ENCODE measurements at regions not wholly inside any gene's neighbourhood (a gene's known extent, or its start where the extent isn't known, plus 50 kb on each side); places are given as distances from the start of the nearest gene placed in this dataset.

- no peaks in the 10 kb centered on the region for H3K36me3 ChIP-seq
- DNase-seq: no peak
- no peak overlapping the region for H3K4me3 ChIP-seq
Measured at GRCh38 chrX:147646949-147647723, 264.6 kb upstream of the FMR1 start.

GRCh38 chrX:147675819-147676218 lies 235.9 kb upstream of the FMR1 start:
- no peaks in the 10 kb centered on the region for H3K9me3 ChIP-seq
- H3K4me3 ChIP-seq: no peak overlapping the region
- H3K27me3 ChIP-seq: no peaks in the 10 kb centered on the region
- H3K36me3 ChIP-seq: no peaks in the 10 kb centered on the region
- DNase-seq: no peak

More at GRCh38 chrX:147646949-147647723, 264.6 kb upstream of the FMR1 start:
- H3K27me3 ChIP-seq: no peaks in the 10 kb centered on the region
- H3K9me3 ChIP-seq: no peaks in the 10 kb centered on the region

- Histone ChIP-seq H3K27me3 (no peaks in the 10 kb centered on the region), H3K9me3 (no peaks in the 10 kb centered on the region), H3K36me3 (no peaks in the 10 kb centered on the region), H3K4me3 (no peak overlapping the region)
- peak; percentile 45 for DNase-seq
Measured at GRCh38 chrX:147679356-147680005, 232.2 kb upstream of the FMR1 start.

GRCh38 chrX:147680251-147680650 lies 231.5 kb upstream of the FMR1 start:
- no peak for DNase-seq
- Histone ChIP-seq H3K36me3 (no peaks in the 10 kb centered on the region), H3K4me3 (no peak overlapping the region), H3K9me3 (no peaks in the 10 kb centered on the region), H3K27me3 (no peaks in the 10 kb centered on the region)

- Histone ChIP-seq H3K4me3 (no peak overlapping the region), H3K9me3 (no peaks in the 10 kb centered on the region), H3K36me3 (no peaks in the 10 kb centered on the region), H3K27me3 (no peaks in the 10 kb centered on the region)
- DNase-seq: no peak
Measured at GRCh38 chrX:147693511-147693910, 218.2 kb upstream of the FMR1 start.

GRCh38 chrX:147699061-147699460 lies 212.7 kb upstream of the FMR1 start:
- Histone ChIP-seq H3K4me3 (no peak overlapping the region), H3K36me3 (no peaks in the 10 kb centered on the region), H3K27me3 (no peaks in the 10 kb centered on the region), H3K9me3 (no peaks in the 10 kb centered on the region)
- DNase-seq: no peak

GRCh38 chrX:147710301-147710700 lies 201.4 kb upstream of the FMR1 start:
- no peaks in the 10 kb centered on the region for H3K27me3 ChIP-seq
- no peak for DNase-seq
- H3K36me3 ChIP-seq: no peaks in the 10 kb centered on the region
- no peaks in the 10 kb centered on the region for H3K9me3 ChIP-seq
- no peak overlapping the region for H3K4me3 ChIP-seq

- DNase-seq: no peak
- Histone ChIP-seq H3K36me3 (no peaks in the 10 kb centered on the region), H3K27me3 (no peaks in the 10 kb centered on the region), H3K4me3 (no peak overlapping the region), H3K9me3 (no peaks in the 10 kb centered on the region)
Measured at GRCh38 chrX:147733369-147733768, 178.3 kb upstream of the FMR1 start.

GRCh38 chrX:147735364-147735763 lies 176.4 kb upstream of the FMR1 start:
- Histone ChIP-seq H3K4me3 (no peak overlapping the region), H3K27me3 (no peaks in the 10 kb centered on the region), H3K36me3 (no peaks in the 10 kb centered on the region), H3K9me3 (no peaks in the 10 kb centered on the region)
- no peak for DNase-seq

- no peaks in the 10 kb centered on the region for H3K36me3 ChIP-seq
- H3K27me3 ChIP-seq: no peaks in the 10 kb centered on the region
- DNase-seq: no peak
- no peaks in the 10 kb centered on the region for H3K9me3 ChIP-seq
- no peak overlapping the region for H3K4me3 ChIP-seq
Measured at GRCh38 chrX:147736045-147736444, 175.7 kb upstream of the FMR1 start.

GRCh38 chrX:147737690-147738089 lies 174.0 kb upstream of the FMR1 start:
- no peak for DNase-seq
- Histone ChIP-seq H3K27me3 (no peaks in the 10 kb centered on the region), H3K4me3 (no peak overlapping the region), H3K36me3 (no peaks in the 10 kb centered on the region), H3K9me3 (no peaks in the 10 kb centered on the region)

- no peak for DNase-seq
- Histone ChIP-seq H3K36me3 (no peaks in the 10 kb centered on the region), H3K27me3 (no peaks in the 10 kb centered on the region), H3K9me3 (no peaks in the 10 kb centered on the region), H3K4me3 (no peak overlapping the region)
Measured at GRCh38 chrX:147738265-147738664, 173.5 kb upstream of the FMR1 start.

GRCh38 chrX:147739196-147739595 lies 172.5 kb upstream of the FMR1 start:
- Histone ChIP-seq H3K27me3 (no peaks in the 10 kb centered on the region), H3K36me3 (no peaks in the 10 kb centered on the region), H3K4me3 (no peak overlapping the region), H3K9me3 (no peaks in the 10 kb centered on the region)
- DNase-seq: no peak

- no peak for DNase-seq
- no peak overlapping the region for H3K4me3 ChIP-seq
- no peaks in the 10 kb centered on the region for H3K36me3 ChIP-seq
- no peaks in the 10 kb centered on the region for H3K9me3 ChIP-seq
- no peaks in the 10 kb centered on the region for H3K27me3 ChIP-seq
Measured at GRCh38 chrX:147741776-147742175, 169.9 kb upstream of the FMR1 start.

- Histone ChIP-seq H3K9me3 (no peaks in the 10 kb centered on the region), H3K36me3 (no peaks in the 10 kb centered on the region), H3K4me3 (no peak overlapping the region), H3K27me3 (no peaks in the 10 kb centered on the region)
- DNase-seq: no peak
Measured at GRCh38 chrX:147749308-147749707, 162.4 kb upstream of the FMR1 start.

- Histone ChIP-seq H3K4me3 (no peak overlapping the region), H3K9me3 (no peaks in the 10 kb centered on the region), H3K27me3 (no peaks in the 10 kb centered on the region), H3K36me3 (no peaks in the 10 kb centered on the region)
- no peak for DNase-seq
Measured at GRCh38 chrX:147757750-147758149, 154.0 kb upstream of the FMR1 start.

GRCh38 chrX:147763131-147763530 lies 148.6 kb upstream of the FMR1 start:
- H3K36me3 ChIP-seq: no peaks in the 10 kb centered on the region
- no peak overlapping the region for H3K4me3 ChIP-seq
- no peak for DNase-seq
- no peaks in the 10 kb centered on the region for H3K9me3 ChIP-seq
- H3K27me3 ChIP-seq: no peaks in the 10 kb centered on the region

- Histone ChIP-seq H3K9me3 (no peaks in the 10 kb centered on the region), H3K27me3 (no peaks in the 10 kb centered on the region), H3K4me3 (no peak overlapping the region), H3K36me3 (no peaks in the 10 kb centered on the region)
- DNase-seq: no peak
Measured at GRCh38 chrX:147764868-147765267, 146.9 kb upstream of the FMR1 start.

All from MG63 (cell line).